ENCODE measurements at regions not wholly inside any gene's neighbourhood (a gene's known extent, or its start where the extent isn't known, plus 50 kb on each side); places are given as distances from the start of the nearest gene placed in this dataset.

GRCh38 chr10:28411136-28411460 lies 108.2 kb upstream of the MPP7 start:
- Histone ChIP-seq H4K20me1 (ENCODE audit: insufficient read depth, low read length, poor library complexity, severe bottlenecking) (no peaks in the 10 kb centered on the region), H3K9me2 (replicated peaks; ENCODE audit: low read depth, low read length) (no peaks in the 10 kb centered on the region), H3K4me3 (ENCODE audit: low read length, poor library complexity, severe bottlenecking) (no peak overlapping the region), H3K27me3 (ENCODE audit: insufficient read depth, low read length, poor library complexity, severe bottlenecking) (no peaks in the 10 kb centered on the region), H2AFZ (ENCODE audit: low read length) (no peak overlapping the region), H3K36me3 (ENCODE audit: insufficient read depth, low read length) (no peaks in the 10 kb centered on the region), H3K9ac (ENCODE audit: low read depth, low read length, poor library complexity, severe bottlenecking) (no peak overlapping the region), H3F3A (ENCODE audit: low read depth) (no peaks in the 10 kb centered on the region), H3K4me1 (ENCODE audit: insufficient read depth, low read length, poor library complexity, severe bottlenecking) (no peaks in the 10 kb centered on the region), H3K79me2 (ENCODE audit: insufficient read depth, low read length) (no peaks in the 10 kb centered on the region), H3K4me2 (ENCODE audit: low read depth, low read length, poor library complexity, severe bottlenecking) (no peak overlapping the region), H3K9me3 (ENCODE audit: insufficient read depth, low read depth, low read length) (no peaks in the 10 kb centered on the region)
- no peak for TF ChIP-seq EZH2phosphoT487 (IDR thresholded peaks at IDR 0.05; ENCODE audit: borderline replicate concordance)
- no peak for TF ChIP-seq CTCF (conservative IDR thresholded peaks at IDR 0.05; ENCODE audit: low read length)

- H3K27me3 ChIP-seq (ENCODE audit: insufficient read depth, low read length, poor library complexity, severe bottlenecking) = no peaks in the 10 kb centered on the region
- H3K9me3 ChIP-seq (ENCODE audit: insufficient read depth, low read depth, low read length) = no peaks in the 10 kb centered on the region
- no peaks in the 10 kb centered on the region for H3F3A ChIP-seq (ENCODE audit: low read depth)
- no peaks in the 10 kb centered on the region for H3K79me2 ChIP-seq (ENCODE audit: insufficient read depth, low read length)
- no peak overlapping the region for H3K4me2 ChIP-seq (ENCODE audit: low read depth, low read length, poor library complexity, severe bottlenecking)
- no peaks in the 10 kb centered on the region for H3K36me3 ChIP-seq (ENCODE audit: insufficient read depth, low read length)
- no peak for TF ChIP-seq CTCF (conservative IDR thresholded peaks at IDR 0.05; ENCODE audit: low read length)
- TF ChIP-seq EZH2phosphoT487 (IDR thresholded peaks at IDR 0.05; ENCODE audit: borderline replicate concordance) = no peak
- H3K9ac ChIP-seq (ENCODE audit: low read depth, low read length, poor library complexity, severe bottlenecking) = no peak overlapping the region
- H2AFZ ChIP-seq (ENCODE audit: low read length) = no peak overlapping the region
- no peak overlapping the region for H3K4me3 ChIP-seq (ENCODE audit: low read length, poor library complexity, severe bottlenecking)
- H4K20me1 ChIP-seq (ENCODE audit: insufficient read depth, low read length, poor library complexity, severe bottlenecking) = no peaks in the 10 kb centered on the region
- no peaks in the 10 kb centered on the region for H3K4me1 ChIP-seq (ENCODE audit: insufficient read depth, low read length, poor library complexity, severe bottlenecking)
- H3K9me2 ChIP-seq (replicated peaks; ENCODE audit: low read depth, low read length) = no peaks in the 10 kb centered on the region
Observed at GRCh38 chr10:28411648-28412047, 108.8 kb upstream of the MPP7 start.

GRCh38 chr10:28418069-28418468 lies 114.8 kb upstream of the WAC start:
- no peaks in the 10 kb centered on the region for H3K79me2 ChIP-seq (ENCODE audit: insufficient read depth, low read length)
- H3K4me1 ChIP-seq (ENCODE audit: insufficient read depth, low read length, poor library complexity, severe bottlenecking) = no peaks in the 10 kb centered on the region
- no peaks in the 10 kb centered on the region for H3K9me3 ChIP-seq (ENCODE audit: insufficient read depth, low read depth, low read length)
- no peak overlapping the region for H3K4me3 ChIP-seq (ENCODE audit: low read length, poor library complexity, severe bottlenecking)
- no peaks in the 10 kb centered on the region for H3K27me3 ChIP-seq (ENCODE audit: insufficient read depth, low read length, poor library complexity, severe bottlenecking)
- H2AFZ ChIP-seq (ENCODE audit: low read length) = no peak overlapping the region
- H3K9me2 ChIP-seq (replicated peaks; ENCODE audit: low read depth, low read length) = no peaks in the 10 kb centered on the region
- no peak overlapping the region for H3K9ac ChIP-seq (ENCODE audit: low read depth, low read length, poor library complexity, severe bottlenecking)
- no peak overlapping the region for H3K4me2 ChIP-seq (ENCODE audit: low read depth, low read length, poor library complexity, severe bottlenecking)
- H3K36me3 ChIP-seq (ENCODE audit: insufficient read depth, low read length) = no peaks in the 10 kb centered on the region
- no peaks in the 10 kb centered on the region for H3F3A ChIP-seq (ENCODE audit: low read depth)
- no peak for TF ChIP-seq EZH2phosphoT487 (IDR thresholded peaks at IDR 0.05; ENCODE audit: borderline replicate concordance)
- no peak for TF ChIP-seq CTCF (conservative IDR thresholded peaks at IDR 0.05; ENCODE audit: low read length)
- H4K20me1 ChIP-seq (ENCODE audit: insufficient read depth, low read length, poor library complexity, severe bottlenecking) = no peaks in the 10 kb centered on the region

All from Loucy (cell line).